Eye (tissue), 1 donor: ENCODE measurements at regions not wholly inside any gene's neighbourhood (a gene's known extent, or its start where the extent isn't known, plus 50 kb on each side); places are given as distances from the start of the nearest gene placed in this dataset.
"Not testable (repeated sequence)": the region's sequence is repeated elsewhere in the genome, so short reads cannot be mapped to it uniquely, and the experiment has no call there.

Source experiments
- DNase-seq: peaks from one replicate; pipeline ENCODE4 v3.0.0-alpha.2; 2015

DNA sequence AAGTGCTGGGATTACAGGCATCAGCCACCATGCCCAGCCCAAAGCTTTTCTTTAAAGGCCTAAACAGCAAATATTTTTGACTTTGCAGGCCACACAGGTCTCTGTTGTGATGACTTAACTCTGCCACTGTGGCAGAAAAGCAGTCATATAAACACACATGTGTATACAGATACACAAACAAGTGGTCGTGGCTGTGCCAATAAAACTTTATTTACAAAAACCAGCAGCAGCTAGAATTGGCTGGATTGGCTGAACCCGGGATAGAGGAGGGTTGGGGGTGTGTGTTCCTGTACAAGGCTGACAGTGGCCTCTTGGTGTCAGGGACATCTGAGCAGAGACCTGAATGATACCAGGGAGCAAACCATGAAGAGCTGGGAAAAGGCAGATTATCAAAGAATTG is 95.6 kb downstream of the NCOR2 start:
- no peak for DNase-seq

DNA sequence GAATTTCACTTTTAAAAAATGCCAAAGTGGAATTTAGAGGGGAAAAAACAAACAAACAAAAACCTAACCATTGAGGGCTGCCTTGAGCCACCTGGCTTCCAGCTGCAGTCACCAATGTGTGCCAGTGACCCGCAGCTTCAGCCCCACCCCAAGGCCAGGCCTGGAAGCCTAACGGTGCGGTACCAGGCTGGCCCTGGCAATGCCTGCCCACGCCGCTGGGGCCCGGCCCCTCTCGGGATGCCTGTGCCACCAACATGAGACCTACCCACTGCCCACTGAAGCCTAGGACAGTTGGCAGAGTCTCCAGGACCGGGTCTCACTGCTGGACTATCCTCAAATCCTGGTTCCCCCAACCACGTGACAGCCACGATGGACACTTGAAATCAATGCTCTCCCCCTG is 96.6 kb downstream of the NCOR2 start:
- DNase-seq = no peak

DNA sequence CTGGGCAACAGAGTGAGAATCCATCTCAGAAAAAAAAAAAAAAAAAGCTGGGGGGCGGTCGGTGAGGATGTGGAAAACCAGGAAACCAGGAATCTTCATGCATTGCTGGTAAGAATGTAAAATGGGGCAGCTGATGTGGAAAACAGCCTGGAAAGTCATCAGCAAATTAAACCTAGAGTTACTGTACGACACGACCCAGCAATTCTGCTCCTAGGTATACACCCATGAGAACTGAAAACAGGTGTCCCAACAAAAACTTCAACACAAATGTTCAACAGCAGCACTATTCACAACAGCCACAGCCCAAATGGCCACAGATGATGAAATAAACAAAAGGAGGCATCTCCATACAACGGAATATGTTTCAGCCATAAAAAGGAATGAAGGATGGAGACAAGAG is 97.3 kb downstream of the NCOR2 start:
- DNase-seq = no peak

DNA sequence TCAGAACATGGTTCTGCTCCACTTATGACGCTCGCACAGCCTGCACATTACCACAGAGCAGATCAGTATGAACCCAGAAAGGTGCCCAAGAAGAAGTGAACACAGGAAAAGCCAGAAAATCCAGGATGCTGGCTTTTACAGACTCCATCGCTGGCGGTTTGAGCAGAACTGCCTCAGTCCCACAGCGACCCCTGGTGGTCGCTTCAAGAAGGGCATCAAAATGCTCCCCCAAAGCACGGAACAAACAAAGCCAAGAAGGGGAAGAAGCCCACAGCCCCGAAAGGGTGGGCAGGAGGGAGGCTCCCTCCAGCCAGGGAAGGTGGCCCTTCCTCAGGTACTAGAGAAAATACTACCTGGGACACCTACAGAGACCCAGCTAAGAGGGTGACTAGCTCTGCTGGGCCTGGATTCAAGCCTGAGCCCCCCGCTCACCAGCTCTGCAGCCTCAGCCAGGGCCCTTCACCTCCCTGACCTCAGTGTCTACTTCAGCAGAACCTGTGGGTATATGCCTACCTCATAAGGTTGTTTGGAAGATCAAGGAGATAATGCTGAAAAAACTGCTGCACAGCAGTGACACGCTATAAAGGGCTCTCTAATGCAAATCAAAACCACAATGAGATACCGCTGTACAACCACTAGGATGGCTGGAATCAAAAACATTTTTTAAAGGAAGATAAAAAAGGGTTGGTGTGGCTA is 98.1 kb downstream of the NCOR2 start:
- no peak for DNase-seq

DNA sequence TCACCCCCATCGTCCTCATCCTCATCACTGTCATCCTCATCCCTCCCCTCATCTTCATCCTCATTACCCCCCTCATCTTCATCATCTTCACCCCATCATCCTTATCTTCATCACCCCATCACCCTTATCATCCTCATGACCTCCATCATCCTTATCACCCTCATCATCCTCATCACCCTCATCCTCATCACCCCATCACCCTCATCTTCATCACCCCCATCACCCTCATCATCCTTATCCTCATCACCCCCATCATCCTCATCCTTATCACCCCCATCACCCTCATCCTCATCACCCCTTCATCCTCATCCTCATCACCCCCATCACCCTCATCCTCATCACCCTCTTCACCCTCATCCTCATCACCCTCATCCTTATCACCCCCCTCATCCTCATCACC is 99.9 kb downstream of the NCOR2 start:
- not testable (repeated sequence) for DNase-seq

DNA sequence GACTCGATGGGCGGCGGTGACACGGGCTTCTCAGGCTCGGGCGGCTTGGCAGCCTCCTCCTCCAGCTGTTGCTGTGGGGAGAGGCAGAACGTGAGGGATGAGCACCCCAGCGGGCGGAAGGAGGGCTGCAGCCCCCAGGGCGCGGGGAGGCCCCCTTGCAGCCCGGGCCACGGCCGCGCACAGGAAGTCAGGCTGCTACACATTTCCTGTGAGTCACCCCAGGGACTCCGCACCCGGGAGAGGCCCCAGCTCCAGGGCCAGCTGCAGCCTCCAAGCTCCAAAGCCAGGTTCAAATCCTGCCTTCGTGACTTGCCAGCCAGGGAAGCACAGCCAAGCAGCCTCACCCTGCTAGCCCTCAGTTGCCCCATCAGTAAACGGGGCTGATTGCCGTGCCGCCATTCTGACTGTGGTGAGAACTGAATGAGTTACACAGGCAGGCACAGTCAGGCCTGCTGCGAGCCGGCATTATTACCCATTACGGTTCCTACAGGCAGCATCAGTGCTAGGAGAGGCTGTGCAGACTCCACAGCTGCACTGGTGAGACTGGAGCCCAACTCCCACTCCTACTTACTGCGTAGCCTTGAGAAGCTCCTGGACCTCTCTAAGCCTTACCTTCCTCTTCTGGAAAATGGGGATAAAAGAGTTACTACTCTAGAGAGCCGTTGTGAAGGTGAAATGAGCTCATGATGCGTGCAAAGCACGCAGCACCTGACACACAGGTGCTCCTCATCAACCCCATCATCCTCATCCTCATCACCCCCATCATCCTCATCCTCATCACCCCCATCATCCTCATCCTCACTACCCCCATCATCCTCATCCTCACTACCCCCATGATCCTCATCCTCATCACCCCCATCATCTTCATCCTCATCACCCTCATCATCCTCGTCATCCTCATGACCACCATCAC is 100.9 kb downstream of the NCOR2 start:
- DNase-seq = no peak

DNA sequence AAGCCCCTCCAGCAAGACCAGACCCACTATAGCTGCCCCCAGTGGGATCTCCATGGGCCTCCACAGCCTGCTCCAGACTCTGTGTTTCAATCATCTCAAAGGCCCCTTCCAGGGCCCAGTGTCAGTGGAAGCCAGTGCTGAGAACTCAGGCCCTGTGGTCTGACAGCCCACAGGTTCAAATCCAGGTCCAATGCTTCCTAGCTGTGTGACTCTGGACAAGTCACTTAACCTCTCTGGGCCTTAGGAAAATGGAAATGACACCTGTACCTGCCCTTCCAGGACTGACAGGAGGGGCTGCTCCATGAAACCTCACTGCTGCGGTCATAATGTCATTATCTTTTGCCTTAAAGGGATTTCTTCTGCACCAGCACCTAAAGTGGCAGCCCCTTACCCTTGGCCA is 101.9 kb downstream of the NCOR2 start:
- no peak for DNase-seq

DNA sequence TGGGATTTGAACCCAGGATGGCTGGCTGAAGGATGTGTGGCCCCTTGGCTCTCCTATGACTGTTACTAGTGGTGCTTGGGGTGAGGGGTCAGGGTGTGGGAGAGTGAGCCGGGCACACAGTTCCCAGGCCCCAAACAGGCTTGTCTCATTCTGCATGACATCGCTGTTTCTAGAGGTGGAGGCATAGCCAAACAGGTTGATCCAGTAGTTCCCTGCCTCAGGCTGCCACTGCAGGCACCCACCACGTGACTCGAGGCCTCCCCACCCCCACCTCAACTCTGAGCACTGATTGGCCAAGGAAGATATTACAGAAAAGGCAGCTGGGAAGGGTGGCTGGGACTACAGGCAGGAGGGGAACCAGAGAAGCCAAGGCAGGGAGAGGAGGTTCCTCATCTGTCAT is 102.6 kb downstream of the NCOR2 start:
- no peak for DNase-seq

DNA sequence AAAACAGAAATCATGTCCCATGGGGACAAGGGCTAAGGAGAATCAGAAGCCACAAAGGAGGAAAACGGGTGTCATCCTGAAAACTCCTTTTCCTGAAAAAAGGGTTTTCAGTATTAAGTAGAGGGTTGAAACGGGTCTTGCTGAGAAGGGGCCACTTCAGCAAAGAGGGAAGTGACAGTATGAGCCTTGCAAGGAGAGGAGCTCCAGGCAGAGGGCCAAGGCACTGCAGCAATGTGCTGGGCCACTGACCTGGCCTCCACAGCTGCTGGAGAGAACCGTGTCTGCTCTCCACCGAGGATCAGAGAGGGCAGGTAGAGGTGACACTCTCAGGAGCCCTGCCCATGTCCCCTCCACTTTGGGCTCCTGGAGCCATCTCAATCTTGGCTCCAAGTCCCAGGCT is 103.3 kb downstream of the NCOR2 start:
- DNase-seq = no peak

DNA sequence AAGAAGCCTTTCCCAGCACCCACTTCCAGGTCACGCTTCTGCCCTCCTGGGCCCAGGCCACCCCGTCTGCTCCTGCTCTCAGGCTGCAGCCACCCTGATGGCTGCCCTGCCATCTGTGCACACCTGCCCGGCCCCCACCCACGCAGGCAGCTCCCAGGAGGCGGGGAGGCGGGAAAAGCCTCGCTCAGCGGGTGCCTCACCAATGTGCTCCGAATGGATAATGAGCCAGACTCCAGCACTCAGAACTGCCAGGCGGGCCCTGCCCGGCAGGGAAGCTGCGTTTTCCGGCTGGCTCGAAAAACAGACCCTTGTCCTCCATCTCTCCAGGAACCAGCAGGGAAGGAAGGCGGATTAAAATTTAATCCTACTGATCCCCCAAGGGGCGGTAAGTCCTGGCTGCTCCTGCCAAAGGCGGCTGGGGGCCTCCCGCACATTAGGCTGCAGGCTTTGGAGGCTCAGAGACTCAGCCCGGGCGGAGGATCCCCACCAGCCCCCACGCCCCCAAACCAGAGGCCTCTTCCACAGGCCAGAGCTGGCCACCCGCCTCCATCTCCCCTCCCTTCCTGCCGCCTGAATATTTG is 104.0 kb downstream of the NCOR2 start:
- DNase-seq = peak; percentile 80

DNA sequence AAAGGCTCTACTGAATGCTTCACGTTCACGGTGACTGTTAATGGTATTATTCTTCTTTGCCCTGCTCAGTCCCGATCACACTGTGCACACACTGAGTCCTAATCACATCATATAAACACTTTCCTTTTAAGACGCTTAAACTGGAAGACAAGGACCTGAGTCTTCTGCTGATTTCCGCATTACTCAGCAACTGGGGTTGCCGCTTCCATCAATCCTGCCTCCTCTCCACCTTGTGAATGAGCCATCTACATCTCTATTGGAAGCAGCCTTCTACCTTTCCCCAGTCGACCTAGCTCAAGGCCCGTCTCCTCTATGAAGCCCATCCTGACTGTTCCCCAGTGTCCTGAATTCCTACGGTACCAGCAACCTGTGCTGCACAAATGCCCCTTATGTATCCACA is 104.7 kb downstream of the NCOR2 start:
- DNase-seq = no peak

DNA sequence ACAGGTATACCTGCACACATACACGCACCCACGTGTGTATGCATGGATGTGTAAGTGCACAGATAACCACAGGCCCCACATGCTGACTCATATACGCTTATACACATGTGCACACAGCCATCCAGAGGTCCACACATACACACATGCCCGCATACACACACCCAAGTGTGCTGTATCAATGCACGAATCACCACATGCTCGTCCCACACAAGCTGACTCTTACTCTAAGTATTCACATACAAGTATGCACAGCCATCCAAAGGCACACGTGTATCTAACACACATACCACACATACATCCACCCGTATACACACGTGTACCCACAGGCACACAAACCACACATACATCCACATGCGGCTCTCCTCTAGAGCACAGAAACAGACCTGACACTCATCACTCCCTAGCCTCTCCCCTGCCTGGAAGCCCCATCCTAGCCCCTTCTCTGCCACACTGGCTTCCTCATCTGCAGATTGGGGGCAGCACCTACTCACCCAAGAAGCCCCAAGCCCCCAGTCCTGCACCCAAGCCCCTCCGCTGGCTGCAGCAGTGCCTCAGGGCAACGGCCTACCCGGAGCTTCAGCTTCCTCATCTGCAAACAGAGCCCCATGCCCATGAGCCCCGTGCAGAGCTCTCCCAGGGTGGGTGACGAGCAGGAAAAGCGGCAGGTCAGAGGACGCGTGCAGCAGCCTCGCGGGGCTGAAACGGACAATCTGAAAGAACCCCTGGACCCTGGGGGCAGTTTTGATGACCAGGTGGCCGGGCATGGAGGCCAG is 105.4 kb downstream of the NCOR2 start:
- DNase-seq = no peak

DNA sequence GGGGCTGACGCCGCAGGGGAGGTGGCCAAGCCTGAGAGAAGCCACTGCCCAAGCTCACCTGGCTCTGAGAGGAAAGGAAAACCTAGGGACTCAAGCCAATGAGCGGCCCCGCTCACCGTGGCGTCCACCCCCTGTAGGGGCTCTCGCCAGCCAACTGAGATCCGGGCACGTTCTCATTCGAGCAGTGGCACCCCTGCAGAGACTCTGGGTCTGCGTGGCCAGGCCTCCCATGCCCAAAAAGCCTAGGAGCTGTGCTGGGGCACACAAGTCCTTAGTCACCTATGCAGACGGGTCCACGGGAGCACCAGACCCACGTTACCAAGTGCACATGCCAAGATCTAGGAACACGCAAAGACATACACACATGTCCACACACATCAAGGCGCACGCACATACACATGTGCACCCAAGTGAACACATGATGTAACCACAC is 106.2 kb downstream of the NCOR2 start:
- no peak for DNase-seq

DNA sequence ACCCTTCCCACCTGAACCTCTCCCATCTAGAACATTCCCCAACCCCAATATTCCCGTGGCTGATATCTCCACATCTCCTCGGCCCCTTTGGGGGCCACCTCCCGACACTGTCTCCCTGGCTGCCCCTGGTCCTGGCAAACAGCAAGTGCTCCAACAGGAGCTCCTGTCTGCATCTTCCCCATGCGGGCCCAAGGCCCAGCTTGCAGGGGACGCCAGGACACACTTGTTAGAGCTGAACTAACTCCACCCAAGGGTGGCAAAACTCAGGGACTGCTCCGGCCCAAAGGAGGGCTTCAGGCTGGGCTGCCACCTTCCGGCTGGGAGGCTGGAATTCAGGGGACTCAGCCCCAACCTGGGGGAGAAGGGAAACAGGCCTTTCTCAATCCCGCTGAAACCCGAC is 106.6 kb downstream of the NCOR2 start:
- DNase-seq = no peak

DNA sequence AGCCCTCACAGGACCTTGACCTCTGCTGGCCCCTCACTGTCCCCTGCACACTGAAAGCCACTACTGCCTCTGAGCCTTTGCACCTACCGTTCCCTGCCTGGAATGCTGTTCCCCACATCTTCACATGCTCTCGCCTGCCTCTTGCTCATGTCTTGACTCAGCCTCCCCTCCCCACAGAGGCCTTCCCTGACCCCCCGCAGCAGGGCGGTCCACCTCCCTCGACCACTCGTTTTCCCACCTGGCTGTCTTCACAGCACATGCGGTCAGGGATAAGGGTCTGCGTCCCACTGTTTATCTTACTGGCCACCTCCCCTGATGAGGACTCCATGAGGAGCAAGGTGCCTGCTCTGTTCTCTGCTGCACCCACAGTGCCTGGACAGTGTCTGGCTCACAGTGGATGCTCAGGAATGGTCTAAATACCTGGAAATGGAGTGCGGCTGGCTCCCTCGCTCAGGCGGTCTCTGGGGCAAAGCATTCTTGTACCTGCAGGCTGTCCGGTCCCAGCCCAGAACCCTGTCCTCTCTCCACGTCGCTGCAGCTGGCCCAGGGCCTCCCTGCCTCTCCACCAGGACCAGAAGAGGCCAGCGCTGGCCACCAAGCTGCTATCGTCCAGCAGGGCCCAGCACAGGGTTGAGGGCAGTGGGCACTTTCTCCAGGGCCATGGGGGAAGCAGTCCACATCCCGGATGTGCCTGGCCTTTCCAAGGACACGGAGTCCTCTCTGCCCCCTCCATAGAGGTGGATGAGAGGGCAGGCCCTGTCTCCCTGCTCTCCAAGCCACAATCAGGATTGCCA is 107.4 kb downstream of the NCOR2 start:
- DNase-seq = no peak

DNA sequence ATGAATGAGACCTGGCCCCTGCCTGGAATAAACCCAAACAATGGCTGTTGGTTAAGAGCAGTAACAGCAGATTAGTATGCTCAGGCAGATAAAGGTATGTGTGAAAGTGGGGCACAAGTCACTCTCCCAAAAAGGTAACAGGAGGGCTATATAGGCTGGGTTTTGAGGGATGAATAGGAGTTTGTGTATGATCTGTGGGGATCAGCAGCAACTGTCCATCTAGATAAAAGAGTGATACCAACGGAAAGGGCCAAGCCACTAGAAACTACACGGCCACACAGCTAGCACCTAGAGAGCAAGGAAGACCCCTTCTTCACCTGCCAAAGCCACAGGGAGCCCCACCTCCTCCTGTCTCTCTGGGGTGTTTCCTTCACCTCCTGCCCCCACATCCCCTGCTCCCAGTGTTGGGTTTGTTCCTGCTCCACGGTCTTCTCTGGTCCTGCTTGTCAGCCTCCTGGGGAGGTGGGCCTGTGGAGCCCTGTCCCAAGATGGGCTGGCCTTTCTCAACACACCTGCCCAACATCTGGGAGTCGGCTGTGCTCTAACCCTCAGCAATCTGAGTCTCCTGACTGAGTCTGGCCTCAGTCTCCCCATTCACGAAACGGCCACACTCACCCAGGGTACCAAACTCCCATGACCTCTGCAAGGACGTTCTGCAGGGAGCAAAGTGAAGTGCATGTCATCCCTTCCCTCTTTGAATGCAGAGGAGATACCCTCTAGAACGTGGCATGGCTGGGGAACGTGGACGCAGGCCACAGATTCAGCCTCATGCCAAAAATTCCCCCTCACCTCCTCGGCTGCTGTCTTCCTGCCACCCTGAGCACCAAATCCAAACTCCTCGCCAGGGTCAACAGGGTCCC is 108.2 kb downstream of the NCOR2 start:
- no peak for DNase-seq

DNA sequence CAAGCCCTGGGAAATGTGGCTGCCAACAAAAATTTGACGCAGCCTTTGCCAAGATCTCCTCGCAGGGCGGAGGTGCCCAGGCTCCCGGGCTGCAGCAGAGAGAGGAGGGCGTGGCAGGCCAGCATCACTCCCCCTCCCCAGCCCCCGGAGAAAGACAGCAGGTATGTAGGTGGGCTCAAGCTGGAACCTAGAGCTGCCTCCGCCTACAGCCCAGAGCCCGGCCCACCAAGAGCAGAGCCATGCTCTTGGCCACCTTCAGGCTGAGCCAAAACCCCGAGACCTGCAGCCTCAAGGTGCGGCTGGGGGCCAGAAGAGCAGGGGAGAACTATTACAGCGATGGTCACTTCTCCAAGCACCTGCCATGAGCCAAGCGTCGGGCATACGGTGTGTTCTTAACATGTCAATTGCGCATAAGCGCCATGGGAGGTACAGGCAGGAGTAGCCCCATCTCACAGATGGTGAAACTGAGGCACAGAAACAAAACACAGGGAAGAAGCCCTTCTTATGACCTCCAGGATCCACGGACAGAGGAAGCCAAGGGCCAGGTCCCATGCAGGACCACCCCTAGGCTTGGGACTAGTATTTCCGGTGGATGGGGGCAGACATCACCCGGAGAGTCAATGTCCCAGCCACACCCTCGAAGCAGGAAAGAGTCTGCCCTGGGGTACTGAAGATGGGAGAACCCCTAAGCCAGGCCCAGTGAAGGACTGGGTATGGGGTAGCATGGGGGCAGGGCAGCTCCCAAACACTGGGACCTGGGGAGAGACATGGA is 109.0 kb downstream of the NCOR2 start:
- no peak for DNase-seq

DNA sequence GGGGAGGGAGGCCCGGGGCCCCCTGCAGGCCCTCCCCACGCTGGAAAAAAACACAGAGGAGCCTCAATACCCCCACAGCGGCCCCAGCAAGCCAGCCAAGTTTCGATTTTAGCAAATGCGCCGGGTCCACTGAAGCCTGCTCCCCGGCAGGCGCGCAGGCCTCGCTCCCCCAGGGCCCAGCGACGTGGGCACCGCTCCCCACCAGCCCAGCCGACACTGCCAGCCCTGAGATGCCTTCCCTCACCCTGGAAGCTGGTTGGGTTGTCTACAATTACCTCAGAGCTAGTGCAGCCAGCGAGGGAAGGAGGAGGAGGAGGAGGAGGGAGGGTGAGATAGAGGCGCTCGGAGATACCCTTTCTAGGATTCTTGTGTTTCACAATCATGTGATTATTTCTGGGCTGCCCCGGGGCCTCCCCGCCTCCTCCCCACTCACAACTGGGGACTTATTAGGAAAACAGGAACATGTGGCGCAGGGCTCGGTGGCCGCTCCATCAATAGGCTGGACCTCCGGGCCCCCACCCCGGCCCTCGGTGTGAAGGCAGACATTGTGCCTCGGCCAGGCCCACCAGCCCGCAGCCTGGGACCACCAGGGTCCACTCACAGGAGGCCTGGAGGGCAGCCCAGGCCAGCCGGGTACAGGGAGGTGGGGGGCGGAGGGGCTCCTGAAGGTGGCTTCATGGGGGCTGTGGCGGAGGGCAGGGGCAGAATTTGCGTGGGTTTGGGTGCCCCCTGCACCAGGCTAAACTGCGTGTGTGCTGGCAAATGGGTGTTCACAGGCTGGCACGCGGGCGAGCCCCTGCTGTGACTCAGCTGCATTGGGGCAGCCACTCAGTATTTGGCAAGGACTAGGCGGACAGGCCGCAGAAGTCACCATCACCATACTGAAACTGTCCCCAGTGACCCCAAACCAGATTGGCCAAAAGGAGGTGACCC is 109.9 kb downstream of the NCOR2 start:
- DNase-seq = peak; percentile 75

DNA sequence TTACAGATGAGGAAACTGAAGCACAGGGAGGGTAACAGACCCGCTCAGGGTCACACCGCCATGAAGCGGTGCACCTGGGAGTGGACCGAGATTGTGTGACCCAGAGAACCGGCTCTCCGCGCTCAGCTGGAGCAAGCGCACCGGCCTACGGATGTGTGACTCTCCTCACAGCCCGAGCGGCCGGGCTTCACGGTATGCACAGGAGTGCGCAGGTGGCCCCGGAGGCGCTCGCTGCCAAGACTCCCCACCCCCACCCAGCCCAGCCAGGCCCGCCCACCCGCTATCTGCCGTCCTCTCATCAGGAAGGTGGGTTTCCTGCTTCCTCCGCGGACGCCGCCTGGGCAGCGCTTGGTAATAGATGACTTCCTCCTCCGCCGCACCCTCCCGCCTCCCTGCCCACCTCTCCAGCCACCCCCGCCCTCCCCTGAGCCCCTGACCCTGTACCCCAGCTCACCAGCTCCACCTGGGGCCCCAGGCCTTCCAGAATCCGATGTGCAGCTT is 110.7 kb downstream of the NCOR2 start:
- DNase-seq = no peak
